Smooth muscle cell (in vitro differentiated cells): ENCODE measurements at regions not wholly inside any gene's neighbourhood (a gene's known extent, or its start where the extent isn't known, plus 50 kb on each side); places are given as distances from the start of the nearest gene placed in this dataset.
A peak's percentile ranks its signal among the peaks of the same experiment; 100 is the strongest.

ENCODE experiments used
- DNase-seq: peaks from one replicate; lab custom pipeline; 2025; ENCODE audit not compliant: unreplicated experiment; lab: John Stamatoyannopoulos, UW
- H2AFZ ChIP-seq: fragments of 200-600 bp; sonication (generic); 2 replicates; pipeline ENCODE4 v1.6.0; 2016; ENCODE audit warnings: antibody characterized with exemption, low read depth, mild to moderate bottlenecking
- H3F3A ChIP-seq: fragments of 200-600 bp; sonication (generic); 2 replicates; pipeline ENCODE4 v1.6.0; 2017; ENCODE audit warnings: antibody characterized with exemption, low read depth
- H3K27ac ChIP-seq: fragments of 200-600 bp; sonication (generic); 2 replicates; pipeline ENCODE4 v1.5.1; 2016; ENCODE audit warnings: low read depth, mild to moderate bottlenecking
- H3K27me3 ChIP-seq: fragments of 200-600 bp; sonication (generic); 2 replicates; pipeline ENCODE4 v1.6.1; 2016; ENCODE audit warnings: low read depth, mild to moderate bottlenecking
- H3K36me3 ChIP-seq: fragments of 200-600 bp; sonication (generic); 2 replicates; pipeline ENCODE4 v1.5.1; 2016; ENCODE audit warnings: low read depth
- H3K4me1 ChIP-seq: fragments of 200-600 bp; sonication (generic); 2 replicates; pipeline ENCODE4 v1.5.1; 2016; ENCODE audit warnings: low read depth
- H3K4me2 ChIP-seq: fragments of 200-600 bp; sonication (generic); 2 replicates; pipeline ENCODE4 v1.6.0; 2016; ENCODE audit warnings: mild to moderate bottlenecking
- H3K4me3 ChIP-seq: fragments of 200-600 bp; sonication (generic); 2 replicates; pipeline ENCODE4 v1.5.1; 2016; ENCODE audit warnings: mild to moderate bottlenecking
- H3K79me2 ChIP-seq: fragments of 200-600 bp; sonication (generic); 2 replicates; pipeline ENCODE4 v1.6.0; 2016; ENCODE audit warnings: low read depth, mild to moderate bottlenecking
- H3K9ac ChIP-seq: fragments of 200-600 bp; sonication (generic); 2 replicates; pipeline ENCODE4 v1.6.0; 2016; ENCODE audit warnings: low read depth
- H3K9me3 ChIP-seq: fragments of 200-600 bp; sonication (generic); replicated peaks from 2 replicates; pipeline ENCODE4 v1.5.1; 2016; ENCODE audit warnings: low read depth
- H4K20me1 ChIP-seq: fragments of 200-600 bp; sonication (generic); 2 replicates; pipeline ENCODE4 v1.6.0; 2016; ENCODE audit warnings: low read depth
- CTCF ChIP-seq: fragments of 200-600 bp; sonication (generic); IDR thresholded peaks from 2 replicates; pipeline ENCODE4 v1.5.1; 2017; ENCODE audit warnings: borderline replicate concordance, mild to moderate bottlenecking, antibody characterized with exemption; ENCODE audit not compliant: insufficient read depth, poor library complexity, severe bottlenecking
- WGBS: methylation state at CpG from one replicate; pipeline ENCODE4 v1.1.7; 2016; ENCODE audit warnings: low lambda C conversion rate; 5-methylcytosine and 5-hydroxymethylcytosine counted together

DNA sequence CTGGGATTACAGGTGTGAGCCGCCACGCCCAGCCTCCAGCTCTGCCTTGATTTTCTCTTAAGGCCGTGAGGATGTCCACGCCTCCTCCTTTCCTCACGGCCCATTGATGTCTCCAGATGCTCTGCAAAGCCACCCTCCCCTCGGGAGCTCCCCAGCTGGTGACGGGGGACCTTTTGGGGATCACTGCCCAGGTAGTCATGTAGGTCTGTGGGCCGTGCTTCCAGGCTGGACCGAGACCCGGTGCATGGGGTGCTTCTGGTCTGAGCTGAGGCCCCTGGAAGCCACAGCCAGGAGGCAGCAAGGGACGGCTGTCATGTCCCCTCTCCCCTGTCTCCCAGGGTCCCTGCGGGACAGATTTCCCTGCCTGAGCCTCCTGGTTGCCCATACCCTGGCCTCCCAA lies 277.8 kb downstream of the SEC14L1 start:
- no peak for TF ChIP-seq CTCF
- Histone ChIP-seq H3K36me3 (no peaks in the 10 kb centered on the region), H4K20me1 (peaks cover 100% of the 10 kb centered on the region), H3K27me3 (no peaks in the 10 kb centered on the region), H3K27ac (no peak overlapping the region), H3K4me3 (no peak overlapping the region), H2AFZ (no peak overlapping the region), H3K4me1 (peaks cover 32% of the 10 kb centered on the region), H3K4me2 (no peak overlapping the region), H3K9ac (no peak overlapping the region), H3K79me2 (peaks cover 87% of the 10 kb centered on the region), H3F3A (peaks cover 1% of the 10 kb centered on the region), H3K9me3 (no peaks in the 10 kb centered on the region)
- DNase-seq: no peak
- WGBS: 95% methylated on average over 12 of the region's 12 CpGs

DNA sequence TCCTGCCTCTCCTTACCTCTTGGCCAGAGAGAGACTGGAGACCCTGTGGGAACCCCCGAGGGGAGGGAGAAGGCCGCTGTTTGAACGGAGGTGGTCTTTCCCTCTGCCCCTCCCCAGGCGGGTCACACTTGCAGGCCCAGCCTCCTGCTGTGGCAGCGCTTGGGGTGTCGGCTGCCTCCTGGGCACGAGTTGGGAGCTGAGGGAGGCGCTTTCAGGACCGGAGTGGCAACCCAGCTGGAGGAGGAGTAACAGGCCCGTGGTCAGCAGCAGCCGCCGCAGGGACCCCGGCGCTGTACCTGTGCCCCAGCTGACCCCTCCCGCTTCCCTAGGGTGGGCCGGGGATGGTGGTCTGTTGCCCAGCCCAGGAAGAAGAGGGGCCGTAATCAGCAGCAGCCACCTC lies 278.3 kb downstream of the SEC14L1 start:
- Histone ChIP-seq H3F3A (no peaks in the 10 kb centered on the region), H3K4me2 (no peak overlapping the region), H3K27me3 (no peaks in the 10 kb centered on the region), H3K9ac (no peak overlapping the region), H3K4me3 (no peak overlapping the region), H3K36me3 (no peaks in the 10 kb centered on the region), H3K79me2 (peaks cover 86% of the 10 kb centered on the region), H4K20me1 (peaks cover 100% of the 10 kb centered on the region), H2AFZ (no peak overlapping the region), H3K4me1 (peaks cover 32% of the 10 kb centered on the region), H3K9me3 (no peaks in the 10 kb centered on the region), H3K27ac (no peak overlapping the region)
- TF ChIP-seq CTCF: no peak
- no peak for DNase-seq
- 79% methylated on average over 10 of the region's 17 CpGs for WGBS

GRCh38 chr17:77419547-77420094 lies 278.9 kb downstream of the SEC14L1 start:
- no peak overlapping the region for H3K4me2 ChIP-seq
- TF ChIP-seq CTCF: no peak
- H4K20me1 ChIP-seq: peaks cover 100% of the 10 kb centered on the region
- H3K4me1 ChIP-seq: peaks cover 32% of the 10 kb centered on the region
- H3K36me3 ChIP-seq: no peaks in the 10 kb centered on the region
- WGBS: 50% methylated on average over 15 of the region's 17 CpGs
- no peak overlapping the region for H3K27ac ChIP-seq
- H2AFZ ChIP-seq: no peak overlapping the region
- peaks cover 86% of the 10 kb centered on the region for H3K79me2 ChIP-seq
- H3K27me3 ChIP-seq: no peaks in the 10 kb centered on the region
- H3K9me3 ChIP-seq: no peaks in the 10 kb centered on the region
- H3F3A ChIP-seq: no peaks in the 10 kb centered on the region
- DNase-seq: no peak
- H3K4me3 ChIP-seq: no peak overlapping the region
- H3K9ac ChIP-seq: no peak overlapping the region

GRCh38 chr17:77420095-77420803 lies 279.5 kb downstream of the SEC14L1 start:
- H3K79me2 ChIP-seq: peaks cover 86% of the 10 kb centered on the region
- peaks cover 36% of the 10 kb centered on the region for H3K4me1 ChIP-seq
- no peaks in the 10 kb centered on the region for H3K36me3 ChIP-seq
- H3K27ac ChIP-seq: no peak overlapping the region
- peaks cover 100% of the 10 kb centered on the region for H4K20me1 ChIP-seq
- H3K9ac ChIP-seq: no peak overlapping the region
- H3K4me2 ChIP-seq: no peak overlapping the region
- no peaks in the 10 kb centered on the region for H3K27me3 ChIP-seq
- H2AFZ ChIP-seq: no peak overlapping the region
- DNase-seq: no peak
- no peak overlapping the region for H3K4me3 ChIP-seq
- peak; percentile 8 for TF ChIP-seq CTCF
- peaks cover 4% of the 10 kb centered on the region for H3F3A ChIP-seq
- no peaks in the 10 kb centered on the region for H3K9me3 ChIP-seq
- 81% methylated on average over 14 of the region's 14 CpGs for WGBS
